Heart right ventricle (tissue), 16 donors: ENCODE measurements at regions not wholly inside any gene's neighbourhood (a gene's known extent, or its start where the extent isn't known, plus 50 kb on each side); places are given as distances from the start of the nearest gene placed in this dataset.

Experiments used
- ATAC-seq, 8 donors: fragments of 200-7000 bp; cut with Tn5 transposase; one replicate each; pipeline ENCODE4 v1.9.1; 2020; ENCODE audit warnings: mild to moderate bottlenecking in 8 of 8, moderate library complexity in 8 of 8, moderate number of reproducible peaks in 1 of 8
- DNase-seq, 2 donors: peaks; one replicate each; pipeline ENCODE4 v3.0.0-alpha.2; 2020
- H3K27ac ChIP-seq, 10 donors: fragments of 200-600 bp; sonication (generic) in 2 of 10; one replicate each; pipeline versions ENCODE4 v1.5.0 to v1.8.0; 2020 to 2022; ENCODE audit warnings: mild to moderate bottlenecking in 3 of 10
- H3K27me3 ChIP-seq, 7 donors: fragments of 200-600 bp; one replicate each; pipeline ENCODE4 v1.8.0; 2021 to 2022; ENCODE audit warnings: mild to moderate bottlenecking in 2 of 7
- H3K36me3 ChIP-seq, 9 donors: fragments of 200-600 bp; sonication (generic) in 1 of 9; one replicate each; pipeline versions ENCODE4 v1.5.0 to v1.8.0; 2020 to 2022; ENCODE audit warnings: mild to moderate bottlenecking in 2 of 9
- H3K4me1 ChIP-seq, 9 donors: fragments of 200-600 bp; sonication (generic) in 1 of 9; one replicate each; pipeline versions ENCODE4 v1.5.0 to v1.8.0; 2020 to 2022; ENCODE audit warnings: mild to moderate bottlenecking in 4 of 9
- H3K4me3 ChIP-seq, 10 donors: fragments of 200-600 bp; sonication (generic) in 2 of 10; one replicate each; pipeline versions ENCODE4 v1.5.0 to v1.8.0; 2020 to 2022; ENCODE audit warnings: mild to moderate bottlenecking in 7 of 10, moderate library complexity in 2 of 10
- H3K9me3 ChIP-seq, 11 donors: fragments of 200-600 bp in 10 of 11; sonication (generic) in 2 of 11; one replicate each; pipeline versions ENCODE4 v1.5.0 to v1.8.0; 2013 to 2022; ENCODE audit warnings: mild to moderate bottlenecking in 2 of 11, control low read depth in 1 of 11, moderate library complexity in 1 of 11
- CTCF ChIP-seq, 9 donors: fragments of 200-600 bp; sonication (generic) in 2 of 9; IDR thresholded peaks; one replicate each; pipeline versions ENCODE4 v1.5.0 to v1.8.0; 2021 to 2022; ENCODE audit warnings: antibody characterized with exemption in 9 of 9, mild to moderate bottlenecking in 5 of 9, moderate library complexity in 1 of 9
- WGBS, 2 donors: extraction: QIAGEN DNeasy Blood & Tissue Kit; methylation state at CpG; one replicate each; pipeline ENCODE4 v1.1.7; 2013; ENCODE audit warnings: inconsistent platforms in 1 of 2; 5-methylcytosine and 5-hydroxymethylcytosine counted together
- intact Hi-C, 10 donors: fragments of 100-400 bp; cut with DNase I; formaldehyde crosslinking; loops; one replicate each; pipeline versions ENCODE4 v1.11.1 to v1.14.2; 2022
- donor health status: Arrhythmogenic right ventricular cardiomyopathy.
- donor health status: ischemic (EF 13 %, LVEDD 7.1; RV severe dilation, severe dysfunction).
- donor health status: healthy with polysubstance abuse.
- donor health status: DM: no; HTN: yes; CAD: no.
- donor health status: DM: no; HTN: no; CAD: no.
- donor health status: ischemic (EF 25% LVEDD 6.9; RV normal size, moderate dysfunction).
- donor health status: ischemic (EF 25% LVEDD 5.7; RV mildly dilated, moderate dysfunction).
- donor health status: healthy.
- donor health status: DM: yes; HTN: yes; CAD: no.
- donor health status: Ischemic cardiomyopathy.
- donor health status: ischemic (EF 35%, LVEDD 5.7; RV mildly dilated, moderate dysfunction).
- donor health status: nonischemic (EF 11% LVEDD 7.7; RV severe dilation, severe dysfunction).
- donor health status: DM: yes; HTN: yes; CAD: no.
- donor health status: PGD.
- donor health status: ischemic (EF 29% LVEDD 5.4; RV normal size, mild dysfunction).
- donor health status: nonischemic (EF 23%, LVEDD 6.1; RV moderate dilation, normal function).

- H3K27me3 ChIP-seq = no peaks in the 10 kb centered on the region
- H3K36me3 ChIP-seq = no peaks in the 10 kb centered on the region
- intact Hi-C loops = no loop called here
- DNase-seq = no peak
- ATAC-seq = no peak
- 87 to 90% methylated on average over 1 of the region's 1 CpG for WGBS, 2 donors
- no peak overlapping the region for H3K27ac ChIP-seq
- peaks cover 0 to 36% (median 0%) of the 10 kb centered on the region in 11 donors for H3K9me3 ChIP-seq
- no peak overlapping the region for H3K4me3 ChIP-seq
- TF ChIP-seq CTCF (IDR thresholded peaks at IDR 0.05) = no peak
- H3K4me1 ChIP-seq = no peaks in the 10 kb centered on the region
These were observed 2852.5 kb downstream of the PCDH9 start for GRCh38 chr13:64377606-64378005.

- Histone ChIP-seq H3K36me3 (no peaks in the 10 kb centered on the region), H3K27me3 (no peaks in the 10 kb centered on the region), H3K9me3 (peaks cover 0 to 31% (median 0%) of the 10 kb centered on the region in 11 donors), H3K27ac (no peak overlapping the region), H3K4me1 (no peaks in the 10 kb centered on the region), H3K4me3 (no peak overlapping the region)
- no peak for TF ChIP-seq CTCF (IDR thresholded peaks at IDR 0.05)
- intact Hi-C loops = no loop called here
- DNase-seq (no peak), ATAC-seq (no peak)
- WGBS, 2 donors = 79 to 85% methylated on average over 2 of the region's 2 CpGs
These were observed 2858.7 kb downstream of the PCDH9 start for GRCh38 chr13:64371461-64371860.

GRCh38 chr13:64371045-64371444, 2859.1 kb downstream of the PCDH9 start:
- no peak for TF ChIP-seq CTCF (IDR thresholded peaks at IDR 0.05)
- H3K36me3 ChIP-seq = no peaks in the 10 kb centered on the region
- H3K9me3 ChIP-seq = peaks cover 0 to 27% (median 0%) of the 10 kb centered on the region in 11 donors
- H3K4me3 ChIP-seq = no peak overlapping the region
- intact Hi-C loops = no loop called here
- no peaks in the 10 kb centered on the region for H3K4me1 ChIP-seq
- no peak overlapping the region for H3K27ac ChIP-seq
- ATAC-seq (no peak), DNase-seq (no peak)
- H3K27me3 ChIP-seq = no peaks in the 10 kb centered on the region

GRCh38 chr13:64369121-64369520, 2861.0 kb downstream of the PCDH9 start:
- Histone ChIP-seq H3K27ac (no peak overlapping the region), H3K4me3 (no peak overlapping the region), H3K36me3 (no peaks in the 10 kb centered on the region), H3K27me3 (no peaks in the 10 kb centered on the region), H3K9me3 (peaks cover 0 to 28% (median 0%) of the 10 kb centered on the region in 11 donors), H3K4me1 (no peaks in the 10 kb centered on the region)
- ATAC-seq (no peak), DNase-seq (no peak)
- TF ChIP-seq CTCF (IDR thresholded peaks at IDR 0.05) = no peak
- 87 to 93% methylated on average over 5 of the region's 5 CpGs for WGBS, 2 donors
- intact Hi-C loops = no loop called here

- intact Hi-C loops = no loop called here
- Histone ChIP-seq H3K27me3 (no peaks in the 10 kb centered on the region), H3K4me1 (no peaks in the 10 kb centered on the region), H3K27ac (no peak overlapping the region), H3K4me3 (no peak overlapping the region), H3K9me3 (peaks cover 0 to 11% (median 0%) of the 10 kb centered on the region in 11 donors), H3K36me3 (no peaks in the 10 kb centered on the region)
- 86 to 89% methylated on average over 2 of the region's 2 CpGs for WGBS, 2 donors
- TF ChIP-seq CTCF (IDR thresholded peaks at IDR 0.05) = no peak
- DNase-seq = no peak
- no peak for ATAC-seq
These were observed 2867.6 kb downstream of the PCDH9 start for GRCh38 chr13:64362564-64362963.
